Iris pigment epithelial cell (primary cell): ENCODE measurements at regions not wholly inside any gene's neighbourhood (a gene's known extent, or its start where the extent isn't known, plus 50 kb on each side); places are given as distances from the start of the nearest gene placed in this dataset.
A peak's percentile ranks its signal among the peaks of the same experiment; 100 is the strongest.
"Not testable (repeated sequence)": the region's sequence is repeated elsewhere in the genome, so short reads cannot be mapped to it uniquely, and the experiment has no call there.

Source experiments
- DNase-seq: peaks from one replicate; pipeline ENCODE4 v3.0.0-alpha.2; 2011; ENCODE audit warnings: low read depth

GRCh38 chr3:153840487-153840886 lies 280.7 kb upstream of the ARHGEF26 start:
- peak; percentile 8 for DNase-seq

- DNase-seq = no peak
Observed at GRCh38 chr3:153843994-153844393, 277.2 kb upstream of the ARHGEF26 start.

- DNase-seq = no peak
Observed at GRCh38 chr3:153845311-153845710, 275.9 kb upstream of the ARHGEF26 start.

- DNase-seq = no peak
Observed at GRCh38 chr3:153848702-153849101, 272.5 kb upstream of the ARHGEF26 start.

GRCh38 chr3:153852355-153852754 lies 268.8 kb upstream of the ARHGEF26 start:
- DNase-seq = no peak

- DNase-seq = no peak
Observed at GRCh38 chr3:153853163-153853562, 268.0 kb upstream of the ARHGEF26 start.

GRCh38 chr3:153855772-153856171 lies 265.4 kb upstream of the ARHGEF26 start:
- no peak for DNase-seq

GRCh38 chr3:153856932-153857331 lies 264.3 kb upstream of the ARHGEF26 start:
- no peak for DNase-seq

- no peak for DNase-seq
Observed at GRCh38 chr3:153864793-153865192, 256.4 kb upstream of the ARHGEF26 start.

GRCh38 chr3:153866901-153867300 lies 254.3 kb upstream of the ARHGEF26 start:
- DNase-seq = no peak

- not testable (repeated sequence) for DNase-seq
Observed at GRCh38 chr3:153874348-153874747, 246.8 kb upstream of the ARHGEF26 start.

GRCh38 chr3:153880493-153880892 lies 240.7 kb upstream of the ARHGEF26 start:
- no peak for DNase-seq

GRCh38 chr3:153881201-153881600 lies 240.0 kb upstream of the ARHGEF26 start:
- DNase-seq = peak; percentile 18

GRCh38 chr3:153885359-153885758 lies 235.8 kb upstream of the ARHGEF26 start:
- no peak for DNase-seq

- no peak for DNase-seq
Observed at GRCh38 chr3:153889905-153890334, 231.3 kb upstream of the ARHGEF26 start.

GRCh38 chr3:153892126-153892525 lies 229.1 kb upstream of the ARHGEF26 start:
- DNase-seq = peak; percentile 48

- no peak for DNase-seq
Observed at GRCh38 chr3:153894857-153895256, 226.3 kb upstream of the ARHGEF26 start.

- DNase-seq = no peak
Observed at GRCh38 chr3:153896197-153896596, 225.0 kb upstream of the ARHGEF26 start.

- DNase-seq = no peak
Observed at GRCh38 chr3:153897025-153897723, 224.0 kb upstream of the ARHGEF26 start.

GRCh38 chr3:153897842-153898241 lies 223.3 kb upstream of the ARHGEF26 start:
- no peak for DNase-seq

GRCh38 chr3:153901152-153901551 lies 220.0 kb upstream of the ARHGEF26 start:
- peak; percentile 3 for DNase-seq

GRCh38 chr3:153901991-153902390 lies 219.2 kb upstream of the ARHGEF26 start:
- DNase-seq = no peak

GRCh38 chr3:153903430-153903829 lies 217.8 kb upstream of the ARHGEF26 start:
- DNase-seq = no peak

- DNase-seq = no peak
Observed at GRCh38 chr3:153906366-153906765, 214.8 kb upstream of the ARHGEF26 start.
